T47D (cell line): ENCODE measurements at regions not wholly inside any gene's neighbourhood (a gene's known extent, or its start where the extent isn't known, plus 50 kb on each side); places are given as distances from the start of the nearest gene placed in this dataset.
"Not testable (repeated sequence)": the region's sequence is repeated elsewhere in the genome, so short reads cannot be mapped to it uniquely, and the experiment has no call there.

Experiments used
- DNase-seq, 2 experiments: peaks; one replicate each; pipeline versions ENCODE4 v3.0.0 to v3.0.0-alpha.2; 2011 to 2012; ENCODE audit warnings: low read depth in 1 of 2, low spot score in 1 of 2
- JUND ChIP-seq: IDR thresholded peaks from 2 replicates; pipeline ENCODE4 v1.6.1; 2012; ENCODE audit warnings: low read depth
- in situ Hi-C: cut with HindIII; loops from 2 replicates; pipeline ENCODE4 v1.10.0; 2016; ENCODE audit warnings: low sequenced_read_pairs, low pct_unique_long_range_greater_than_20kb

DNA sequence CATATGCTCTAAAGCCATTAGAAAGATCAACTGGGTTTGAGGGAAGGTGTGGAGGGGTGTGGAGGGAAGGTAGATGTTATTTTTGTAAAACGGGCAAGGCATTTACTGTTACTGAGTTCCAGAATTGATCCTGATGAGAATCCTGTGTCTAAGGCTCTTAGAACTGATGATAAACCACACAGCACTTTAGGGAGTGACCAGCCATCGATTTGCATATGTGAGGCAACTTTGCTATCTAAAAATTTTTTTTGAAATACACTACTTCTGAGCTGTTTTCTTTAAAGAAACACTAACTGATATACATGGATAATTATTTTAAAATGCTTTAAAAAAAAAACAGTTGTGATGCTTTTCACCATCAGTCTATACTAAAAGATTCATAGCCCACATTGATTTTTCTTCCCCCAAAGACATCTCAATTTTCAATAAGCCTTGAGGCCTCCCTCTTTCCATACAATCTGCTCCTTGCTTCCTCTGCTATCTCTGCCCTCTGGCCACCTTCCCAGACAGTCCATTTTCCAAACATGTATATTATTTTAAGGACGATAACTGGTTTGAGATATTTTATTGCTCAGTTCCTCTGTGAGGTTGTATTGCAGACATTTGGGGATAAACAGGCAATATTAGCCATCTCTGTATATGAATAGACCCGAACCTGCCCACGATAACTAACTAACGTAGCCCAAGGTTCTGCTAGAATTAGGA lies 265.9 kb downstream of the EFCAB11 start:
- no peak for TF ChIP-seq JUND
- in situ Hi-C loops = no loop called here
- DNase-seq = no peak

DNA sequence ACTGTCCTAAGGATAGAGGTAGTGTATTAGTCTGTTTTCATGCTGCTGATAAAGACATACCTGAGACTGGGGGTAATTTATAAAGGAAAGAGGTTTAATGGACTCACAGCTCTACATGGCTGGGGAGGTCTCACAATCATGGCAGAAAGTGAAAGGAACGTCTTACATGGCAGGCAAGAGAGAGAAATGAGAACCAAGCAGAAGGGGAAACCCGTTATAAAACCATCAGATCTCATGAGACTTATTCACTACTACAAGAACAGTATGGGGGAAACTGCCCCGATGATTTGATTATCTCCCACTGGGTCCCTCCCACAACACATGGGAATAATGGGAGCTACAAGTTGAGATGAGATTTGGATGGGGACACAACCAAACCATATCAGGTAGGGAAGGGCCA lies 267.4 kb downstream of the EFCAB11 start:
- in situ Hi-C loops, DNase-seq: not testable (repeated sequence)

DNA sequence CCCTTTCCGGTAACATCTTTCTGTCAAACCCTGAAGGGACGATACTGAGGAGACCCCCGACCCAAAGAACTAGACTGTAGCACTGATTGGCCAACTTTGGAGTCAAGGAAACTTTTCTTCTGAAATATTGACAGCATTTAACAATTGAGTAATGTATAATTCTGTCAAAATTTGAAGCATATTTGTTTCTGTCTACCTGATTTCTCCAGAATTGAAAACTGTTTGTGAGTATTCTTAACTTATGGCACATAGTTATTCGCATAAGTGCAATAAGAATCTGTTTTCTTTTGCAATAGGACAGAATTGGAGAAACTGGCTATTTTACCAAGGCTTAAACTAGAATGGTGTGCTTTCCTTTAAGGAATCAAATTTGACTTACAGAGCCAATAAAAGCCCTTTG lies 267.1 kb upstream of the FOXN3 start:
- DNase-seq = no peak
- no peak for TF ChIP-seq JUND
- in situ Hi-C loops = no loop called here

DNA sequence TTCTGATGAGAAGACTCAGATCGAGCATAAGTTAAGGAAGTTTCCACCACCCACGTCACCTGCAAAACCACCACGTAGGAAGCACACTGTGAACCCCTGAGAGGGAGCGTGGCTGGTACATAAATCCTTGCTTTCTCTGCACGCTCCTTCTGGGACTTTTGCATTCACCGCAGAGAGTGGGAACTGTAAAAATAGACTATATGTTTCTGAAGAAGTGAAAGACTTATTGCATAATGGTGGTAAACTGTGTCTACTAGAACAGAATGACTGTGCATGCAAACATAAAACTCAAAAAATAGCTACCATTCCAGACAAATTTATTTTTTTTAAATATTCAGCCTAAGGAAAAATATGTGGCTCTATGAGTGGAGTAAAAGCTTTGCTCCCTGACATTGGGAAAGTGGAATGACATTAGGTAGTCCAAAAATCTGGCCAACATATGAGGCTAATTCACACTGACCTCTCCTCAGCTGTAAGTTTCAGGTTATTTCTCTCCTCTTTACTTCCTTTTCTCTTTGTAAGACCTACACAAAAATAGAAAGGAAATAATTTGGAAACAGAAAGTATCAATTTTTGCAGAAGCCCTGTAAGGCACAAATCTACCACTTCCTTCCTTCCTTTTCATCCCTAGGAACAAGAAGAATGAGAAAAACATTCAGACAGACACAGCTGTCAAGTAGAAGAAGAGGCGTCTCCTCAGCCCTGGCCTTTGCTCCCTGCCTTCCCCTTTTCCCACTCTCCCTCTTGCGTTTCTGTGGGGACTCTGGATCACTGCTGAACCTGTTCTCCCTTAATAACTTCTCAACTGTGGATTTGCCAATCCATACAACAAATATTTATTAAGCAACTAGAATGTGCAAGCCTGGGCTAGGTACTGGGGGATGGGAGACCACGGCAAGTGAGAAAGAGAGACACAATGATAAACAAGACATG lies 264.3 kb upstream of the FOXN3 start:
- TF ChIP-seq JUND = no peak
- DNase-seq = peak in 1 of 2 experiments; percentile 62
- in situ Hi-C loops = no loop called here

DNA sequence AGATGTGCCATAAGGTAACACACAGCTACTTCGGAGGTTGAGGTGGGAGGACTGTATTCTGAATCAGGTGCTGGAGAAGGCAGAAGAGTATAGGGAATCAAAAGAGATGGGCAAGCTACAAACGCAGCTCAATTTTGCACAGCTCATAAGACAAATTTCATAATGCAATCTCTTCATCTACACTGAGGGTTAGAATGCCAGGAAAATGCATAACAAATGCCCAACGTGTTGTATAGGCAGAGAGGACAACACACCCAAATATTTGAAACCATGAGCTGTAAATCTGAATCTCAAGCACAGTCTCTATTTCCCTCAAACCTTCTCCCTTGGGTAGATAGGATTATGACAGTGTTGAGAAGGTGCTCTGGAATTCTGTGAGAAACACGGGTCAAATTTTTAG lies 263.1 kb upstream of the FOXN3 start:
- no peak for DNase-seq
- TF ChIP-seq JUND = no peak
- in situ Hi-C loops = no loop called here

DNA sequence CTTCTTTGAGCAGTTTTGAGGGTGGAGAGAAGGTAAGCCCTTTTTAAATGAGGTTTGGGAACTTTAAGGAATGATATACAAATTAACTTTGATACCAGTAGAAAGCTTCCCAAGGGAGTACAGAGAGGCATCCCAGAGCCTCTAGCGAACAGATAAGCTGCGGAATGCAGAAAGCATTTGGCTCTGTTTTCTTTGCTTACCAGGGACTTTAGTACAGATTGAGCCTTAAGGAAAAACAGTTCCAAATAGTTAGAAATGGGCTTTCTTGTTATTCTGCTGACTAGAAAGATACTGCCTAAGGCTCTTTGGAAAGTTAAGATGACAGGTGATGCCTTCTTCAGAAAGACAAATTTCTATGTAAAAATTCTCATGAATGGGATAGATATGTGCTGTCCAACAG lies 261.7 kb upstream of the FOXN3 start:
- in situ Hi-C loops = no loop called here

GRCh38 chr14:89675590-89675989 lies 258.6 kb upstream of the FOXN3 start:
- no peak for TF ChIP-seq JUND
- in situ Hi-C loops = no loop called here
- DNase-seq = no peak

More for the DNA sequence above, 261.7 kb upstream of the FOXN3 start:
- DNase-seq = no peak
- no peak for TF ChIP-seq JUND

GRCh38 chr14:89674936-89675335 lies 257.9 kb upstream of the FOXN3 start:
- no peak for TF ChIP-seq JUND
- in situ Hi-C loops = no loop called here
- DNase-seq = no peak

- TF ChIP-seq JUND = no peak
- in situ Hi-C loops = no loop called here
Observed at GRCh38 chr14:89674240-89674639, 257.2 kb upstream of the FOXN3 start.

DNA sequence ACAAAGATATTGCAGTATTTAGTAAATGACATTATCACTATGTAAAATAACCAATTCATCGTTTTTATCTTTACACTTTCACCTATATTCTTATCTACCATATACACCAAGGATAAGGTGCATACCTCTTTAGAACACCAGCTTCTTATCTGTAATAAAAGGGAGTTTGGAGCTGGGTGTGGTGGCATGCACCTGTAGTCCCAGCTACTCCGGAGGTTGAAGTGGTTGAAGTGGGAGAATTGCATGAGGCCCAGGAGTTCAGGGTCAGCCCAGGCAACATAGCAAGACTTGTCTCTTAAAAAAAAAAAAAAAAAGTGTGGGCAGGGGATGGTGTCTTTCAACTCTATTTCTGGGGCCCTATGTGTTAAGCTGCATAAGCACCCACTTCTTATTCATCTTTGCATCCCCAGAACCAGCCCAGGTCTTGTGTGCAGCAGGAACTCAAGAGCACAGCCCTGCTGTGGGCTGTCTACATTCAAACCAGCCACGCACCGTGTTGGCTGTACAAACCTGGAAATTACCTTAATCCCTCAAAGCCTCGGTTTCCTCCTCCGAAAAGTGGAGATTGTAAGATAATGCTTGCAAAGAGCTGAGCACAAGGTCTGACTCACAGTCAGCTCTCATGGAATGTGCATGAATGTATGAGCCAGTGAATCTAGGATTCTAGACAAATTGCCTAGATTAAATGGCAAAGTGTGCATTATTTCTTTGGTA lies 256.6 kb upstream of the FOXN3 start:
- in situ Hi-C loops = no loop called here
- peak in 1 of 2 experiments; percentile 26 for DNase-seq
- no peak for TF ChIP-seq JUND

More at GRCh38 chr14:89674240-89674639, 257.2 kb upstream of the FOXN3 start:
- no peak for DNase-seq

DNA sequence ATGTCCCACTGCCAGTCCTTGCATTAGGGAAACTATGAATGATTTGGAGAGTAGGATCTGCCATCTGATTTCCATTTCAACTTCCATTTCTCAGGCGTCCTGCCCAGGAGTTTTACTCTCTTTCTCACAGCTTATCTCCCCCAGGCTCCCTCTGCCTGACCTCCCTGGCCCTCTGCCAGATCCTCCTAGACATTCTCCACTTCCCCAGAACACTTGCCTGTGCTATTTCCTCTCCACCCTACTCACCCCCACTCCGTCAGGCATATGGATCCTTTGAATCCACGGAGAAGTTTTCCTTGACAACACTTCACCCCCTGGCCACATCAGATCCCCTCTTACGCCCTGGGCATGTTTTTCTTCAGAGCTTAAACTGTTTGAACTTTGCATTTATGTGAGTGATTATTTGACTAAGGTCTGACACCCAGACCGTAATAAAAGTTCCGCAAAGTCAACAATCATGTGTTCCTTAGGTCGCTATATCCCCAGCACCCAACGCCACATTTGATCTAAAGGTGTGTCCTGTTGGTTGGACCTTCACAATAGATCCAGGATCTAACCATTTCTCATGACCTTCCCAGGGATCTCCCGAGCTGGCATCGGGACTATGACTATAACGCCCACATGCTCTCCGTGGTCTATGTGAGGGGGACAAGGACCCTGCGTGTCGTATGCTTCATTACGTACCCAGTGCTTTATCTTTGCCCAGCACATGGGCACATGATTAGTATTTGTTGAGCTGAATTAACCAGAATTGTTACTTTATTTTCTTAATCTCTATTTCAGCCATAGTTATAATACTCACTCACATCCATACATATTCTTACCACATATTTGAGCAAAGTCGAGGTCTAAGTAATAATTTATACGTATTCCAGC lies 255.8 kb upstream of the FOXN3 start:
- TF ChIP-seq JUND = no peak
- peak in 1 of 2 experiments; percentile 36 for DNase-seq
- in situ Hi-C loops = no loop called here

- DNase-seq = no peak
- in situ Hi-C loops = no loop called here
Observed at GRCh38 chr14:89669193-89669592, 252.2 kb upstream of the FOXN3 start.

More at GRCh38 chr14:89669193-89669592, 252.2 kb upstream of the FOXN3 start:
- TF ChIP-seq JUND = no peak
